ENCODE measurements at regions not wholly inside any gene's neighbourhood (a gene's known extent, or its start where the extent isn't known, plus 50 kb on each side); places are given as distances from the start of the nearest gene placed in this dataset.

- ChIA-PET POLR2A (ENCODE audit: low non-redundant PET) (no interaction called here), CTCF (interaction anchor here (0.9 to 1.0 kb wide), 2 partner anchors 82 to 937 kb away, joined by 3 to 4 read pairs; no protein-coding TSS in a partner anchor)
- Histone ChIP-seq H3K36me3 (ENCODE audit: insufficient read depth, low read length, poor library complexity, severe bottlenecking) (no peaks in the 10 kb centered on the region), H3K9me3 (ENCODE audit: low read depth, low read length, poor library complexity, severe bottlenecking) (no peaks in the 10 kb centered on the region), H3K27ac (ENCODE audit: low read depth, low read length, poor library complexity, severe bottlenecking) (no peak overlapping the region), H3K4me1 (ENCODE audit: insufficient read depth, low read length, poor library complexity, severe bottlenecking) (no peaks in the 10 kb centered on the region), H3K4me3 (ENCODE audit: low read depth, low read length, poor library complexity, severe bottlenecking) (no peak overlapping the region), H3K27me3 (replicated peaks; ENCODE audit: insufficient read depth, low read depth, low read length, poor library complexity) (no peaks in the 10 kb centered on the region)
- TF ChIP-seq EZH2 (IDR thresholded peaks at IDR 0.05; ENCODE audit: borderline replicate concordance, low read depth, low read length, poor library complexity, severe bottlenecking) (no peak), CTCF (conservative IDR thresholded peaks at IDR 0.05; ENCODE audit: low read depth, low read length) (no peak)
- intact Hi-C loops (cut with micrococcal nuclease; ENCODE audit: unreplicated experiment), result loop anchor here (2.0 to 5.0 kb wide), 2 partner anchors 739 to 936 kb away; no protein-coding TSS in a partner anchor
- no peak for DNase-seq (ENCODE audit: low spot score)
- BruUV-seq (replicated peaks), result no TSS peak
These were observed 80.9 kb upstream of the IGFBP5 start for GRCh38 chr2:216776066-216776850.

- no peak for DNase-seq (ENCODE audit: low spot score)
- H3K4me3 ChIP-seq (ENCODE audit: low read depth, low read length, poor library complexity, severe bottlenecking), result no peak overlapping the region
These were observed 79.7 kb upstream of the IGFBP5 start for GRCh38 chr2:216775043-216775453.

GRCh38 chr2:216774620-216775019 lies 79.3 kb upstream of the IGFBP5 start:
- BruUV-seq (replicated peaks), result no TSS peak
- ChIA-PET CTCF (interaction anchor here (1.0 kb wide), 1 partner anchor 40 kb away, joined by 3 read pairs; no protein-coding TSS in a partner anchor), POLR2A (ENCODE audit: low non-redundant PET) (no interaction called here)
- intact Hi-C loops (cut with micrococcal nuclease; ENCODE audit: unreplicated experiment), result loop anchor here (5.0 kb wide), 1 partner anchor 938 kb away; no protein-coding TSS in a partner anchor
- H3K27ac ChIP-seq (ENCODE audit: low read depth, low read length, poor library complexity, severe bottlenecking), result no peak overlapping the region
- DNase-seq (ENCODE audit: low spot score), result no peak
- no peaks in the 10 kb centered on the region for H3K27me3 ChIP-seq (replicated peaks; ENCODE audit: insufficient read depth, low read depth, low read length, poor library complexity)
- TF ChIP-seq CTCF (conservative IDR thresholded peaks at IDR 0.05; ENCODE audit: low read depth, low read length) (no peak), EZH2 (IDR thresholded peaks at IDR 0.05; ENCODE audit: borderline replicate concordance, low read depth, low read length, poor library complexity, severe bottlenecking) (no peak)
- no peaks in the 10 kb centered on the region for H3K36me3 ChIP-seq (ENCODE audit: insufficient read depth, low read length, poor library complexity, severe bottlenecking)
- no peaks in the 10 kb centered on the region for H3K4me1 ChIP-seq (ENCODE audit: insufficient read depth, low read length, poor library complexity, severe bottlenecking)
- no peak overlapping the region for H3K4me3 ChIP-seq (ENCODE audit: low read depth, low read length, poor library complexity, severe bottlenecking)
- H3K9me3 ChIP-seq (ENCODE audit: low read depth, low read length, poor library complexity, severe bottlenecking), result no peaks in the 10 kb centered on the region

More at GRCh38 chr2:216775043-216775453, 79.7 kb upstream of the IGFBP5 start:
- ChIA-PET CTCF (interaction anchor here (1.0 kb wide), 2 partner anchors 41 to 938 kb away, joined by 3 to 4 read pairs; no protein-coding TSS in a partner anchor), POLR2A (ENCODE audit: low non-redundant PET) (no interaction called here)
- intact Hi-C loops (cut with micrococcal nuclease; ENCODE audit: unreplicated experiment), result loop anchor here (5.0 kb wide), 1 partner anchor 937 kb away; no protein-coding TSS in a partner anchor
- H3K27me3 ChIP-seq (replicated peaks; ENCODE audit: insufficient read depth, low read depth, low read length, poor library complexity), result no peaks in the 10 kb centered on the region
- no peaks in the 10 kb centered on the region for H3K4me1 ChIP-seq (ENCODE audit: insufficient read depth, low read length, poor library complexity, severe bottlenecking)
- H3K9me3 ChIP-seq (ENCODE audit: low read depth, low read length, poor library complexity, severe bottlenecking), result no peaks in the 10 kb centered on the region
- BruUV-seq (replicated peaks), result no TSS peak
- TF ChIP-seq EZH2 (IDR thresholded peaks at IDR 0.05; ENCODE audit: borderline replicate concordance, low read depth, low read length, poor library complexity, severe bottlenecking), result no peak
- no peak for TF ChIP-seq CTCF (conservative IDR thresholded peaks at IDR 0.05; ENCODE audit: low read depth, low read length)
- H3K36me3 ChIP-seq (ENCODE audit: insufficient read depth, low read length, poor library complexity, severe bottlenecking), result no peaks in the 10 kb centered on the region
- H3K27ac ChIP-seq (ENCODE audit: low read depth, low read length, poor library complexity, severe bottlenecking), result no peak overlapping the region

All from A673 (cell line).